ENCODE measurements at regions not wholly inside any gene's neighbourhood (a gene's known extent, or its start where the extent isn't known, plus 50 kb on each side); places are given as distances from the start of the nearest gene placed in this dataset.

- Histone ChIP-seq H3K36me3 (no peaks in the 10 kb centered on the region), H3K27me3 (no peaks in the 10 kb centered on the region), H3K9me3 (ENCODE audit: low read depth) (no peaks in the 10 kb centered on the region), H3K27ac (no peak overlapping the region), H3K4me1 (ENCODE audit: low read depth) (no peaks in the 10 kb centered on the region), H3K4me3 (no peak overlapping the region)
- TF ChIP-seq CTCF (IDR thresholded peaks at IDR 0.05; ENCODE audit: low read depth, low read length) = no peak
- no peak for DNase-seq (ENCODE audit: low read depth in 1 of 2, low spot score in 1 of 2)
These were observed 477.9 kb downstream of the ATP23 start for GRCh38 chr12:58419196-58419760.

- DNase-seq (ENCODE audit: low read depth in 1 of 2, low spot score in 1 of 2) = no peak
- H3K27ac ChIP-seq = no peak overlapping the region
These were observed 478.5 kb downstream of the ATP23 start for GRCh38 chr12:58419905-58420304.

GRCh38 chr12:58420503-58420902 is 479.1 kb downstream of the ATP23 start:
- DNase-seq (ENCODE audit: low read depth in 1 of 2, low spot score in 1 of 2) = no peak
- no peaks in the 10 kb centered on the region for H3K27me3 ChIP-seq
- H3K27ac ChIP-seq = no peak overlapping the region
- H3K4me1 ChIP-seq (ENCODE audit: low read depth) = no peaks in the 10 kb centered on the region
- TF ChIP-seq CTCF (IDR thresholded peaks at IDR 0.05; ENCODE audit: low read depth, low read length) = no peak
- no peaks in the 10 kb centered on the region for H3K36me3 ChIP-seq
- no peaks in the 10 kb centered on the region for H3K9me3 ChIP-seq (ENCODE audit: low read depth)
- no peak overlapping the region for H3K4me3 ChIP-seq

More at GRCh38 chr12:58419905-58420304, 478.5 kb downstream of the ATP23 start:
- Histone ChIP-seq H3K36me3 (no peaks in the 10 kb centered on the region), H3K27me3 (no peaks in the 10 kb centered on the region), H3K9me3 (ENCODE audit: low read depth) (no peaks in the 10 kb centered on the region), H3K4me3 (no peak overlapping the region), H3K4me1 (ENCODE audit: low read depth) (no peaks in the 10 kb centered on the region)
- TF ChIP-seq CTCF (IDR thresholded peaks at IDR 0.05; ENCODE audit: low read depth, low read length) = no peak

GRCh38 chr12:58421990-58422389 is 480.6 kb downstream of the ATP23 start:
- Histone ChIP-seq H3K9me3 (ENCODE audit: low read depth) (no peaks in the 10 kb centered on the region), H3K4me1 (ENCODE audit: low read depth) (no peaks in the 10 kb centered on the region), H3K36me3 (no peaks in the 10 kb centered on the region), H3K27me3 (no peaks in the 10 kb centered on the region), H3K27ac (no peak overlapping the region), H3K4me3 (no peak overlapping the region)
- TF ChIP-seq CTCF (IDR thresholded peaks at IDR 0.05; ENCODE audit: low read depth, low read length) = no peak
- no peak for DNase-seq (ENCODE audit: low read depth in 1 of 2, low spot score in 1 of 2)

GRCh38 chr12:58424735-58425392 is 483.5 kb downstream of the ATP23 start:
- H3K4me3 ChIP-seq = no peak overlapping the region
- no peaks in the 10 kb centered on the region for H3K36me3 ChIP-seq
- H3K27ac ChIP-seq = no peak overlapping the region

More at GRCh38 chr12:58424735-58425392, 483.5 kb downstream of the ATP23 start:
- Histone ChIP-seq H3K4me1 (ENCODE audit: low read depth) (no peaks in the 10 kb centered on the region), H3K9me3 (ENCODE audit: low read depth) (no peaks in the 10 kb centered on the region), H3K27me3 (no peaks in the 10 kb centered on the region)
- TF ChIP-seq CTCF (IDR thresholded peaks at IDR 0.05; ENCODE audit: low read depth, low read length) = no peak
- no peak for DNase-seq (ENCODE audit: low read depth in 1 of 2, low spot score in 1 of 2)

Data from cardiac muscle cell (in vitro differentiated cells and primary cell).